ENCODE measurements at regions not wholly inside any gene's neighbourhood (a gene's known extent, or its start where the extent isn't known, plus 50 kb on each side); places are given as distances from the start of the nearest gene placed in this dataset.

GRCh38 chr9:89655990-89656657 lies 51.3 kb downstream of the GADD45G start:
- no peak for DNase-seq

DNA sequence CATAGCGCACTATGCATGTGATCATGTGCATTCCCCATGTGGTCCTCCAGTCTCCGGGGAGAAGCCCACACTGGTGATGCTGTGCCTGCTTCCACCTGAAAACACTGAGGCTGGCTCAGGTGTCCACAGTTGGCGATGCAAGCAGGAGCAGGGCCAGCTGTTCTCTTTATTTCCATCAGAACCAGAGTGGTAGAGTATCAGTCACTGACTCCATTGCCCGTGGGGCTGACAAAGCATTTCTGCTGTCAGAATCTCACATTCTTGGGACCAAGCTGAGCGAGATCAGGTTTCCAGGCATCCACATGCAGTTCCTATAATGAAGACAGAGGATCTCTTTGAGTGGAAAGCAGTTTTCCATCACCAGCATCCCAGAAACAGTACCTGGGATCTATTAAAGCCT lies 52.5 kb downstream of the GADD45G start:
- no peak for DNase-seq

DNA sequence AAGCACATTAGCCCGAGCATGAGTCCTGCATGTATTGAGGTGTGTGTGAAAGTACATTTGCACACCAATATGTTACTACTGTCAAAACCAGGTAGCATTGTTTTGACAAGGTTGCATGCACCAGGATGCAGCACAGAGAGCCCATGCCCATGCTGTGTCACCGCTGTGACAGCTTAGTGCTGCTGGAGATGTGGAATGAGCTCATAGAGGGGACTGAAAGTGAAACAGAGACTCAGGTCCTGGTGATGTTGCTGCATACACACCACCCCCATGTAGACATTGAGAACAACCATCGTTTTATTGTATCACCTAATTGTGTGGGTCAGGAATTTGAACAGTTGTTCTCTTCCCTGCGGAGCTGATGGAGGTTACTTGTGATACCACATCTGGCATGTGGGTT lies 53.0 kb downstream of the GADD45G start:
- no peak for DNase-seq

- no peak for DNase-seq
These were observed 53.6 kb downstream of the GADD45G start for GRCh38 chr9:89658401-89658800.

- no peak for DNase-seq
These were observed 54.1 kb downstream of the GADD45G start for GRCh38 chr9:89658931-89659330.

DNA sequence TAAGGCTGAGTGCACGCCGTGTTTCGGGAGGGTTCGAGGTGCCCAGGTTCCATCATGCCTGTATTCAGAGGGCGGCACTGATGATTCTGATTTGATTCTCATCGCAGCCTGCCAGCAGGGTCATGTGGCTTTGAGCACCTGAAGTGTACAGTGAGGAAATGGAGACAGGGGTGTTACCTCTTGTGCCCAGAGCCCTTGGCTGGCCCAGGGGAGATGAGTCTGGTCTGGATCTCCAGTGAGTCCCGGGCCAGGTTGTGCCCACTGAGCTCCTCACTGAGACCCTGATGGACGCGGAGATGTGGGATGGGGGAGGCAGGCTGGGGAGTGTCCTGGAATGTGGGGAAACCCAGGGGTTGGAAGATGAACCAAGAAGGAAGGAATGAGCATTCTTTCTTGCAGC lies 54.7 kb downstream of the GADD45G start:
- no peak for DNase-seq

GRCh38 chr9:89659891-89660685 lies 55.3 kb downstream of the GADD45G start:
- DNase-seq: no peak

GRCh38 chr9:89661391-89661949 lies 56.7 kb downstream of the GADD45G start:
- peak; percentile 49 for DNase-seq

DNA sequence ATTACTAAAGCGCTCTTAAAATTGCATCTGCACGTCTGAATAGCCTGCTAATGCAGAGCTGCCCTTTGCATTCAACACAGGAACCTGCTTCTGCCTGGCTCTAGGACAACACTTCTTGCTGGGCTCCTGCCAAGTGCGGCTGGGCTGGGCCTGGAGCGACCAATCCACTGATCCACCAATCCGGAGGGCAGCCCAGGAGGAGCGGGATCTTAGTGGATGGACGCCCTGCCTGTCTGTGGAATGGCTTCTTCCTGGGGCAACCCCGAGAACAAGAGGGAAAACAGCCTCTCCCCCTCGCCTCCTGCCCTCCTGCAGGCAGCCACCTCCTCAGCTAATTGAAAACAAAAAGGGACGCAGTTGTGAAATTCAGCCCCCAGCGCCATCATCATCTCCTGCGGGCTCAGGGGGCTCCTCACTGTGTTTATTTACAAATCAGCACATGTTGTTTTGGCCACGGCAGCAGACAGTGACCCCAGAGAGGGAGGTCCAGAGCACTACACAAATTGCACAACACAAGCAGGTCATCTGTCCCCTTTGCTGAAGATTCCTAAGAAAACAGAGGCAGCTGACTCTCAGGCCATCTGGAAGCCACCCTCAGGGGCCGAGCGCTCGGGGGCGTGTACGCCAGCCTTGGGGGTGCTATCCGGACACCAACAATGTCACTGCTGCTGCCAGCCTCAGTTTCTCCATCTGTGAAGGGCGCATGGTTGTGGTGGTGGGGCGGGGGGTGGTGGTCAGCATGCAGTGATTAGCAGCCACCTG lies 57.3 kb downstream of the GADD45G start:
- peak; percentile 93 for DNase-seq

DNA sequence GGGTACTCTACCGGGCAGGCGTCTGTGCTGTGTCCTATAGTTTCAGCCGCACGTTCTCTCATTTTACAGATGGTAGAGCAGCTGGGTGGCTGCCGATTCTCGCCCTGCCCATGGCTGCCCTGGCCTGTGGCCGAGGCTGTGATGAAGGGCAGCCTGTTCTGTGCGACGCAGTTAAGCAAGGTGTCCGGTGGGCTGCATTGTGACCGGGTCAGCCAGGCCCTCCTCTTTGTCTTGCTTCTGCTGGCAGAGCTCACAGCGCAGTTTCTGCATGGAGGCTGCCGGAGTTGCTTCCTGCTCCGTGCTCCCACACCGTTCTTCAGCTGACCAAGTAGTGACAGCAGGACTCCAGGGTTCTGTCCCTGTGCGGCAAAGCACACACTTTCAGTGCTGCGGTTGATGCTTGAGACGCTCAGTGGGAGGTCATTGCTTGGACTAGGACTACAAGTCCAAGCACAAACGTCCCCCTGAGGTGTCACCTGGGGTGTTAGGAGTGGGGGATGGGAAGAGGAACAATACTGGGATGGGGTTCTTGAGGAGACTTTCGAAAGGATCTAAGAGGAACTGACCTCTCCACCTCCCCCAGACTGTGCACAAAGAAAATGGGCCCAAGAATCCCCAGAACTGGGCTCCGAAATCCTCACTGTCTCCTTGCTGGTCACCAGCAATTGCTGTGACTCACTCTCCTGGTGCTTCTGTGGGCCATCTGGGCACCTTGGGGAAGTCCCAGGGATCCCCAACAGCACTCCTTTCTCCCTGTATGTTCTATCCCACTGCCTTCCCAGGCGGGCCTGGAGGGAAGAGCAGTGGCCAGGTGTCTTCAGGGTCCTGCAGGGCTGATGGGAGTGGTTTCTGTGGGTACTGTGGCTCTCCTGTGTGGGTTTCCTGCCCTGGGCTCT lies 58.2 kb downstream of the GADD45G start:
- no peak for DNase-seq

- DNase-seq: no peak
These were observed 58.8 kb downstream of the GADD45G start for GRCh38 chr9:89663614-89663970.

DNA sequence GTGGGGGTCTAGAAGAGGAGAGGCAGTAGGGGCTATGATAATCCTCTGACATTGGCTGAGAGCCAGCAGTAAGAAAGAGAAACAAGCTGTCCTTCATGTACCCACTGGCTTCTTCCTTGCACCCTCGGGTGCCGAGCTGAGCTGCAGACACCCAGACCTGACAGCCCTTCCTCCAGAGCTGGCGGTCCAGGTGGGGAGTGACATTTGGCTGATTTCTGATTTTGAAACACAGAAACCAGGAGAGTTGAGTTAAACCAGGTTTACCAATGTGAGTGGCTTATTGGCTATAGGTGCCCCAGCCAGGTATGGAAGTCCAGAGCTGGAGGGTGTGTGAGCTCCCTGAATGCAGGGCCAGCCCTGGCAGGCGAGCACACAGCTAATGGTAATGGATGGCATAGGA lies 59.2 kb downstream of the GADD45G start:
- no peak for DNase-seq

- no peak for DNase-seq
These were observed 60.1 kb downstream of the GADD45G start for GRCh38 chr9:89664896-89665329.

GRCh38 chr9:89666364-89666763 lies 61.6 kb downstream of the GADD45G start:
- no peak for DNase-seq

GRCh38 chr9:89666950-89667349 lies 62.1 kb downstream of the GADD45G start:
- no peak for DNase-seq

GRCh38 chr9:89667726-89668125 lies 62.9 kb downstream of the GADD45G start:
- no peak for DNase-seq

GRCh38 chr9:89668216-89668865 lies 63.5 kb downstream of the GADD45G start:
- DNase-seq: no peak

DNA sequence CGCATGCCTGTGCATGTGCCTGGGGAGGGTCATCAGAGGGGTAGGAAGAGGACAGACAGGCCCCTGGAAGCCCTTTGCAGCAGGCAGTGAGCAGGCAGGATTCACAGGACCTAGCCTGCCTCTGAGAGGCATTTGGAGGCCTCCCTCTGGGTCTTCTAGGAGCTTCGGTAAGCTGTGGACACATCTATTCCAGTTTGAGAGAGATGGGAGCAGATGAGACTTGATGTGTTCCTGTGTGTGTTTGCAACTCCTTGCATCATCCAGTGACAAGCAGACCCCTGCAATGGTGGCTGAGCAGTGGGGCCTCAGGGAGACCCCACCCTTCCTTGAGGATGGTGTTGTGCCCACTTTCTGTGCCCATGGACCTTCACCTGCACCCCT lies 64.0 kb downstream of the GADD45G start:
- DNase-seq: no peak

DNA sequence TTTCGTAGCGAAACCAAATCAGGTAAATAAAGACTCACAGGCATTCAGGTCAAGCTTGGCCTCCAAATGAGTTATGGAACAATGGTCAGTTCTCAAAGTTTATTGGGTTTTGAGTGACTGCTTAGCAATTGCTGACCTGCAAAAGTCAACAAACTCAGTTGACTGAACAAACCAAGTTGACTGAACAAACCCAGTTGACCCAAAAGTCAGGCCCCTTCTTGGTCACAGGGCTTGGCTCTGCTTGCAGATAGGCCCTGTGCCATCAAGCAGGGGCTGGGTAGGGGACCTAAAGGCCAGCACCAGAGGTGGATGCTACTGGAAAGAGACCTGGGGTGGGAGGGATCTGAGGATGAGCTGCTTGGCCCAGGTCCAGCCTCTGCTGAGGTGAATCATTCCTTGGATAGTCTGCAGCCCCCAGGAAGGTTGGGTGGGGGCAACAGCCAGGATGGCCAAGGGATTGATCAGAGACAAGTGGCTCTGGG lies 64.6 kb downstream of the GADD45G start:
- DNase-seq: no peak

GRCh38 chr9:89670114-89670513 lies 65.3 kb downstream of the GADD45G start:
- no peak for DNase-seq

- DNase-seq: no peak
These were observed 66.1 kb downstream of the GADD45G start for GRCh38 chr9:89670801-89671434.
